HUES6 (cell line): ENCODE measurements at regions not wholly inside any gene's neighbourhood (a gene's known extent, or its start where the extent isn't known, plus 50 kb on each side); places are given as distances from the start of the nearest gene placed in this dataset.
"Not testable (repeated sequence)": the region's sequence is repeated elsewhere in the genome, so short reads cannot be mapped to it uniquely, and the experiment has no call there.

ENCODE experiments used
- H3K27ac ChIP-seq: 2 replicates; pipeline ENCODE4 v1.7.0; 2013; ENCODE audit warnings: low read depth, mild to moderate bottlenecking, low read length, inconsistent platforms
- H3K27me3 ChIP-seq: 2 replicates; pipeline ENCODE4 v1.6.1; 2013; ENCODE audit warnings: low read length; ENCODE audit not compliant: control insufficient read depth, insufficient read depth
- H3K36me3 ChIP-seq: 2 replicates; pipeline ENCODE4 v1.6.1; 2013; ENCODE audit warnings: low read length; ENCODE audit not compliant: control insufficient read depth, insufficient read depth
- H3K4me1 ChIP-seq: 2 replicates; pipeline ENCODE4 v1.6.1; 2013; ENCODE audit warnings: low read length; ENCODE audit not compliant: control insufficient read depth, insufficient read depth
- H3K4me3 ChIP-seq: 2 replicates; pipeline ENCODE4 v1.5.1; 2013; ENCODE audit warnings: low read depth, low read length
- H3K9ac ChIP-seq: one replicate; pipeline ENCODE4 v1.6.1; 2013; ENCODE audit warnings: mild to moderate bottlenecking, low read length
- H3K9me3 ChIP-seq: 2 replicates; pipeline ENCODE4 v1.6.1; 2013; ENCODE audit warnings: low read depth, low read length; ENCODE audit not compliant: control insufficient read depth, insufficient read depth

DNA sequence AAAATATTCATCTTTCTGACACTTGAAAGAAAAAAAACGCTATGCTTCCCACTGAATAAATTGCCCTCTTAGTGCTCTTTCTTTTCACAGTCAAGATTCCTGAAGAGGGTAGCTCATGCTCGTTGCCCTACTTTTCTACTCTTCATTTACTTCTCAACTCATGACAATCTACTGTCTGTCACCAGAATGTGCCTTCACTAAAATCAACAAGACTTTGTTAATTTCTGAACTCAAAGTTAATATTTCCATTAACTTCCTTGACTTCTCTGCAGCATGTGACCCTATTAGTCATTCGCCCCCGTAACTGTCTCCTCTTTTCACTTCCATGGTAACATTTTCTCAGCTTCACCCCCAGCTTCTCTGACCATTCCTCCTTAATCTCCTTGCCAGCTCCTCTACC, 98.9 kb upstream of the MAPRE2 start:
- H3K27ac ChIP-seq, result no peak overlapping the region
- H3K36me3 ChIP-seq, result no peaks in the 10 kb centered on the region
- peaks cover 13% of the 10 kb centered on the region for H3K4me1 ChIP-seq
- H3K9ac ChIP-seq, result no peak overlapping the region
- no peak overlapping the region for H3K4me3 ChIP-seq
- H3K27me3 ChIP-seq, result no peaks in the 10 kb centered on the region
- H3K9me3 ChIP-seq, result no peaks in the 10 kb centered on the region

GRCh38 chr18:34942975-34943374, 98.2 kb upstream of the MAPRE2 start:
- Histone ChIP-seq H3K4me1 (peaks cover 19% of the 10 kb centered on the region), H3K9me3 (no peaks in the 10 kb centered on the region), H3K27me3 (no peaks in the 10 kb centered on the region), H3K4me3 (no peak overlapping the region), H3K9ac (no peak overlapping the region), H3K36me3 (no peaks in the 10 kb centered on the region), H3K27ac (no peak overlapping the region)

- H3K4me1 ChIP-seq, result peaks cover 19% of the 10 kb centered on the region
- no peak overlapping the region for H3K27ac ChIP-seq
- H3K4me3 ChIP-seq, result no peak overlapping the region
- no peak overlapping the region for H3K9ac ChIP-seq
- H3K27me3 ChIP-seq, result no peaks in the 10 kb centered on the region
- no peaks in the 10 kb centered on the region for H3K36me3 ChIP-seq
- no peaks in the 10 kb centered on the region for H3K9me3 ChIP-seq
Measured at GRCh38 chr18:34943587-34943986, 97.6 kb upstream of the MAPRE2 start.

- peaks cover 7% of the 10 kb centered on the region for H3K4me1 ChIP-seq
- no peak overlapping the region for H3K9ac ChIP-seq
- no peak overlapping the region for H3K27ac ChIP-seq
- H3K27me3 ChIP-seq, result no peaks in the 10 kb centered on the region
- no peaks in the 10 kb centered on the region for H3K9me3 ChIP-seq
- no peaks in the 10 kb centered on the region for H3K36me3 ChIP-seq
- H3K4me3 ChIP-seq, result no peak overlapping the region
Measured at GRCh38 chr18:34947711-34948125, 93.5 kb upstream of the MAPRE2 start.

DNA sequence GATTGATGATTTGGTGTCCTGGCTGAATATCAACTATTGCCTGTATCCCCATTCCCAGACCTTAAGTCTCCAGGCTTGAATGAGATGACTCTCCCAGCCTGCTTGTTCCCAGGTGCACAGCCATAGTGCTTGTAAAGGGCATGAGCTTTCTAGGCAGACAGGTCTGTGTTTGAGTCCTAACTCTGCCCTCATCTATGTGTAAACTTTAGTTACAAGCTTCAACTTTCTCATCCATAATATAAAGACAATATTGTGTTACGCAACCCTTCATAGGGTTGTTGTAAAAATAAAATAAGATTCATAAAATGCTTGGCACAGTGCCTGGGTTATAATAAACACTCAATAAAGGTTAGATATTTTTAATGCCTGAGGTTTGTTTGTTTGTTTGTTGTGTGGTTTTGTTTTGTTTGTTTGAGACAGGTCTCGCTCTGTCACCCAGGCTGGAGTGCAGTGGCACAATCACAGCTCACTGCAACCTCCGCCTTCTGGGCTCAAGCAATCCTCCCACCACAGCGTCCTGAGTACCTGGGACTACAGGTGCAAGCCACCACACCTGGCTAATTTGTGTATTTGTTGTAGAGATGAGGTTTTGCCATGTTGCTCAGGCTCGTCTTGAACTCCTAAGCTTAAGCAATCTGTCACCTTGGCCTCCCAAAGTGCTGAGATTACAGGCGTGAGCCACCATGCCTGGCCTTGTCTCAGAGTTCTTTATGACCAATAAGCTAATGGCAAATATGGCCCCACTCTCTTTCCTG, 89.4 kb upstream of the MAPRE2 start:
- Histone ChIP-seq H3K27me3 (no peaks in the 10 kb centered on the region), H3K4me1 (peaks cover 7% of the 10 kb centered on the region), H3K9me3 (no peaks in the 10 kb centered on the region), H3K36me3 (no peaks in the 10 kb centered on the region), H3K4me3 (no peak overlapping the region), H3K27ac (no peak overlapping the region), H3K9ac (no peak overlapping the region)

GRCh38 chr18:34953212-34953611, 88.0 kb upstream of the MAPRE2 start:
- no peaks in the 10 kb centered on the region for H3K4me1 ChIP-seq
- H3K9me3 ChIP-seq, result no peaks in the 10 kb centered on the region
- H3K27me3 ChIP-seq, result no peaks in the 10 kb centered on the region
- H3K36me3 ChIP-seq, result no peaks in the 10 kb centered on the region
- H3K9ac ChIP-seq, result no peak overlapping the region
- H3K27ac ChIP-seq, result no peak overlapping the region
- H3K4me3 ChIP-seq, result no peak overlapping the region

- not testable (repeated sequence) for H3K36me3 ChIP-seq, H3K27me3 ChIP-seq, H3K9ac ChIP-seq, H3K4me3 ChIP-seq, H3K27ac ChIP-seq, H3K4me1 ChIP-seq, H3K9me3 ChIP-seq
Measured at GRCh38 chr18:34955494-34955893, 85.7 kb upstream of the MAPRE2 start.

DNA sequence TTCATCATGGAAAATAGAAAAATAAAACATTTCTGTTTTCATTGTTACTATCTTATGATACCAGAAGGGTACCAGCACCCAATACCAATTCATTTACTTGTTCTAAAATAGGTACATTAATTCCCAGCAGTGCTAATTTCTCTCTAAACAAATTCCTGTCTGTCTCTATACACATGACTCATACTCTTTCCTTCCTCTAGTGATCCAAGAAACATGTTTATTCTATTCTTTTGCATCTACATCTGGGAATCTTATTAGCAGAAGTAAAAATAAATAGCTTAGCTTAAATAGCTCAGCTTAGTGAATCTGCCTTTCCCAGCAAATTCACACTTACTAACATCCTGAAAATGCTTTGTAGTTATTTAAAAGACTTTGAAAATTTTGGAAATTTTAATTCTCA, 84.5 kb upstream of the MAPRE2 start:
- Histone ChIP-seq H3K36me3 (no peaks in the 10 kb centered on the region), H3K4me1 (no peaks in the 10 kb centered on the region), H3K9me3 (no peaks in the 10 kb centered on the region), H3K9ac (no peak overlapping the region), H3K27ac (no peak overlapping the region), H3K4me3 (no peak overlapping the region), H3K27me3 (no peaks in the 10 kb centered on the region)

GRCh38 chr18:34957119-34957863, 83.9 kb upstream of the MAPRE2 start:
- H3K9me3 ChIP-seq, result no peaks in the 10 kb centered on the region
- no peaks in the 10 kb centered on the region for H3K36me3 ChIP-seq
- H3K27ac ChIP-seq, result no peak overlapping the region
- H3K4me1 ChIP-seq, result no peaks in the 10 kb centered on the region
- H3K4me3 ChIP-seq, result no peak overlapping the region
- no peak overlapping the region for H3K9ac ChIP-seq
- H3K27me3 ChIP-seq, result no peaks in the 10 kb centered on the region

GRCh38 chr18:34957864-34958259, 83.4 kb upstream of the MAPRE2 start:
- H3K36me3 ChIP-seq, result no peaks in the 10 kb centered on the region
- H3K27ac ChIP-seq, result no peak overlapping the region
- H3K4me3 ChIP-seq, result no peak overlapping the region
- no peaks in the 10 kb centered on the region for H3K4me1 ChIP-seq
- H3K27me3 ChIP-seq, result no peaks in the 10 kb centered on the region
- H3K9me3 ChIP-seq, result no peaks in the 10 kb centered on the region
- H3K9ac ChIP-seq, result no peak overlapping the region

DNA sequence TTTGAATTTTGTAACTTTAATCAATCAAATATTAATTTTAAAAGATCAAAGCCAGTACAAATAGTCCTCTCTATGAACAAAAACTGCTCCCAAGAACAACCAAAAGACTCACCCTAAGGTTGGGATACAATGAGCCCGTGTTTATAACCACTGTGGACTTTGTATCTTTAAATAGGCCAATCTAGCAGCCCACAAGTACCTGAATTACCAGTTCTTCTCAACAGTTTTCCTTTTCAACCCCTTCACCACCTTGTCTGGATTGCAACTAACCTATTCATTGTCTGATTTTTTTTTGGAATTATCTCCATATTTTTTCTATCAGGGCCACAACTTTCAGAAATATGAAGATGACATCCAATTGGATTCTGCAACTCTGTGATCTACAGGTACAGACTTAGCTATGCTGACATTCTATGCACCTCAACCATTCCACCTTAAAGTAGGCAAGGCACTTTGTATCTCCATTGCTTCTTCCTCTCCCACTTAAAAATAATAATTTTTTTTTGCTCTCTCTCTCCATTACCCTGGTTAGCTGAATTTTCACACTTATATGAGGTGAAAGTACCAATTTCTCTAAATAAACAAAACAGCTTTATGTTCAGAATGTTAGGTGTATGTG, 81.9 kb upstream of the MAPRE2 start:
- no peaks in the 10 kb centered on the region for H3K4me1 ChIP-seq
- no peak overlapping the region for H3K4me3 ChIP-seq
- no peak overlapping the region for H3K9ac ChIP-seq
- no peaks in the 10 kb centered on the region for H3K27me3 ChIP-seq
- no peaks in the 10 kb centered on the region for H3K36me3 ChIP-seq
- H3K27ac ChIP-seq, result no peak overlapping the region
- no peaks in the 10 kb centered on the region for H3K9me3 ChIP-seq
